ENCODE measurements at regions not wholly inside any gene's neighbourhood (a gene's known extent, or its start where the extent isn't known, plus 50 kb on each side); places are given as distances from the start of the nearest gene placed in this dataset.

DNA sequence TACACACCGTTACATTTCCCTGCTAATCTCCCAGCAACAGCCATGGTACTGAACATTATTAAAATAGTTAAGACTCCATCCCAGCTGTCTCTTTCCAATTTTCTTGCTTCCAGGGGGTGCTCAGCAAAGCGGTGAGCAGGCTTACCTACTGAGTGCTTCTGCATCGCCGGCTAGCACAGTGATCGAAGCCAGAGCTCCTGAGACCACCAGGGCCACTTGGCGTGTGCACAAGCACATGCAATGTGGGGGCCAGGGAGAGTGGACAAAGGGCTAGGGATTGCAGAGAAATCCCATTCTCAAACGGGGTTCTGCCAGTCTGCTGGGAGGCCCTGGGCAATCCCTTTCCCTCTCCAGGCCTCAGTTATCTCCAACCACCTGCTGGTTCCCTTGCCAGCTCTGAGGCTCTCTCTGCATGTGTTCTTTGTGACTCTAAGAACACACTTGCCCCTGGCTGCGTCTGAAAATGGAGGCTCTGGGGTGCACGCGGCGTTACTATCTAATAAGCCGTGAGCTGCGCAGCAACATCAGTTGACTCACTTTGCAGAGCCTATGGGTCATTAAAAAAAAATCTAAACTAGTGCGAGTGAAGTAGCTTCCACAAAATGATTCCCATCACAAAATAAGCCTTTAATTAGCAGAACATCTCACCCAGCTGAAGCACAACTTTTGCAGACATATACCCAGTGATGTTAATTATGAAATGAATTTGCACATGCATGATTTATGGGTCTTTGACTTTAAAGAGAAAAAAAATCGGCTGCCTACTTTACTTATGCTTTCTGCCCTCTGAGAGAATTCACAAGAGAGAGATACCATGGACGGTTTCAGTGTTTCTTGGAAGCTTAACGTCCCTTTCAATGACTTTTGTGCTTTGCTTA lies 271.5 kb downstream of the TLE3 start:
- no peak for DNase-seq

GRCh38 chr15:69826819-69827175 lies 270.9 kb downstream of the TLE3 start:
- no peak for DNase-seq

- no peak for DNase-seq
Measured at GRCh38 chr15:69827751-69828150, 270.0 kb downstream of the TLE3 start.

DNA sequence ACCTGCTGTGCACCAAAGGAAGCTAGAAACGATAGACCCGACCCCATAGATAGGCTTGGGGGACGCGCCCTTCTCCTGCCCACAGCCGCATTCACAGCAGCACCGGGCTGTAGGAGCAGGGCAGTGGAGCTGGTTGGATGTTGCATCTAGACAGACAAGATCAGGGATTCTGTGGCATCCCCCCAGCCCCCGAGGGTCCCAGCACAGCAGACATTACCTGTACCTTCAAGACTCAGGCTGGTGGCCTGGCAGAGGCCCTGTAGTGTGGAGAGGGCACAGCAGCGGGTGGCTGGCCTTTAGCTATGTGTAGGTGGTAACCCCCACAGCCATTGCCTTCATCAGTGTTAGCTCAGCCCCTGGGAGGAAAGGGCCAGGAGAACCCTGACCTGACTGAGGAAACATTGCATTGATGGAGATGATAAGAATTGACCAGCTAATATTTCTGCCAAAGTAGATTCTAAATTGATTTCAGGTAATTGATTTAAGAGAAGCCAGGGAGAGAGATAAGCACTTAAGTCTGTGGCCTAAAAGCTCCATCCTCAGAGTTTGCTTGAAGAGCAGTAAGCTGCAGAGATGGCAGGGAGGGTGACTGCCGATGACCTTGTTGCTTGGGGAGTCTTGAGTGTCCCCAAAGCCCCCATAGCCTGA lies 269.4 kb downstream of the TLE3 start:
- DNase-seq, result no peak

DNA sequence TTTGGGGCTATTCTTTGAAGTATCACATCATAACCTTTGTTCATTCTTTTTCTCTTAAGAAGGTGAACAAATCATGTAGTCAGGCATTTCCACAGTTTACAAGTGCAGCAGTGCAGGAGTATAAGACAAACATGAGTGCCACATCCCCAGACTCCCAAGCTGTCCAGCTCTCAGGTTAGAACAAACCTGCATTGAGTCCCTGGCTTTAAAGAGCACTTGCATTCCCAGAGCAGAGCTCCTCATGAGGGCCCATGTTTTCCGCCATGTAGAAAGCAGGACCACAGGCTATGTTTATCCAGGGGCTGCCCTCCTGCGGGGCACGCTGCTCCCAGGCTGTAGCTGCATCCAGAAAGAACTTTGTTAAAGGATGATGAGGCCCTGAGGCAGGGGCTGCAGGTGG lies 267.7 kb downstream of the TLE3 start:
- no peak for DNase-seq

DNA sequence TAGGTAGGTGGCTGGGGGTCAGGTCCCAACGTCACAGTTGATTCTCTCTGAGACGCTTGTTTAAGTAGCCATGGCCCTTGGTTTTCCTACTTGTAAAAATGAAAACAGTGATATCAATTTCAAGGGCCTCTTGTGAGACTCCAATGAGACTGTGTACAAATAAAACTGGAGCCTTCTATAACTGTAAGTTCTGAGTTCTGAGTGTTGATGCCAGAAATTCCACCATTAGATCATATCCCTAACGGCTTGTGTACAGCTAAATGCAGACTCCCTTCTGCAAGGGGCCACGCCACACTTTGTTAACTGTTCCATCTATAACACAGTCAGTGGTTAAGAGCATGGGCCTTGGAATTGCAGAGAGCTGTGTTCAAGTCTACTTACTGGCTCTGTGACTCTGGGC lies 267.3 kb downstream of the TLE3 start:
- no peak for DNase-seq

GRCh38 chr15:69830876-69831275 lies 266.8 kb downstream of the TLE3 start:
- DNase-seq, result no peak

DNA sequence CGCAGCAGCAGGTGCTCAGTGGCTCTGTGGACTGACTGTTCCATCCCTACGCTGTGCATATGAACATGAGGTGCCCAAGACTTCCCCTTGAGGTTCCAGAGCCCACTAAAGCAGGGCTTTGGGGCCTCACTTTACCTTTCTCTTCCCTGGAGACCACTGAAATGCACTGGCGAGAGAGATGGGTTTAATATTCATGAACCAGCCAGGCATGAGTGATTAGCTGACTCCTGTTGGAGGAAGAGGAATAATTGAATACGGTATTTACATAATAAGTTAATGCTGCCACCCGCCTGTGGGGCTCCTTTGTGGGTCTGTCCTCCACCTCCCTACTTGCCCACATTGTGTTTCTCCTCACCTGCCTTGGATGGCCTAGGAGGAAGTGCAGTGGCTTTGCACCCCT lies 263.4 kb downstream of the TLE3 start:
- DNase-seq, result no peak

GRCh38 chr15:69834761-69835160 lies 263.0 kb downstream of the TLE3 start:
- DNase-seq, result no peak

DNA sequence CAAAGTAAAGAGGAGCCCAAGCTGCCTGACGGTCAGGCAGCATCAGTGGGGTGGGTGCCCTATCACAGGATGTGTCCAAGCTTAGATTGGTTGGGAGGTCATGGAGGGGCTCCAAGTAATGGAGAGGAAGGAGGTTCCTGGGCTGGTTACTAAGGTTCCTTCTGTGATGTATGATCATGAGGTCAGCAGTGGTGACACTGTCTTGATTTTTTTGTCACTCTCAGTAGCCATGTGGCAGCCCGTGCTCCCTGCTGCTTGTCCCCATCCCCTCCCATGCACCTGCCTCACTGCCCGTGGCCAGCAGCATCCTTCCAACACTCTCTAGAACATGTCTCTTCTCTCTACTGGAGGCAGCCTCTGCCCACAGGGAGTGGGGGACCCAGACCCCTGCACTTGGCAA lies 261.7 kb downstream of the TLE3 start:
- DNase-seq, result no peak

- DNase-seq, result no peak
Measured at GRCh38 chr15:69836526-69837230, 261.0 kb downstream of the TLE3 start.

DNA sequence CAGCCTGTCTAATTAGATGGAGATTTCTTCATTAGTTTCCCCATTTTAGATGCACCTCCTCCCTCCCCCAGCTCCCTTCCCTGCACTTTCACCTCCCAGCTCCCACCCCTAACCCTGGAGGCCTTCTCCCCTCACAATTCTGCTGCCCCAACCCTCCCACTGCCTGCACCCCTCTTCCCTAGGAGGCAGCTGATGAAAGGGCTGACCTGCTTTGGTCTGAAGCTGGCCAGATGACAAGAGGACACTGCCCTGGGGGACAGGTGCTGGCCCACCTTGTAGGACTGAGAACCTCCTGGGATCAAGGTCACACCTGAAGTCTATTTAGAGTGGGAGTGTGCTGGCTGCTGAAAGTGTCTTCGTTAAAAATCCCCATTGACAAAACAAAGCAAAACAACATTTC lies 259.4 kb downstream of the TLE3 start:
- DNase-seq, result no peak

- DNase-seq, result no peak
Measured at GRCh38 chr15:69838994-69839393, 258.7 kb downstream of the TLE3 start.

- no peak for DNase-seq
Measured at GRCh38 chr15:69841113-69841828, 256.4 kb downstream of the TLE3 start.

GRCh38 chr15:69842851-69843250 lies 254.9 kb downstream of the TLE3 start:
- DNase-seq, result no peak

DNA sequence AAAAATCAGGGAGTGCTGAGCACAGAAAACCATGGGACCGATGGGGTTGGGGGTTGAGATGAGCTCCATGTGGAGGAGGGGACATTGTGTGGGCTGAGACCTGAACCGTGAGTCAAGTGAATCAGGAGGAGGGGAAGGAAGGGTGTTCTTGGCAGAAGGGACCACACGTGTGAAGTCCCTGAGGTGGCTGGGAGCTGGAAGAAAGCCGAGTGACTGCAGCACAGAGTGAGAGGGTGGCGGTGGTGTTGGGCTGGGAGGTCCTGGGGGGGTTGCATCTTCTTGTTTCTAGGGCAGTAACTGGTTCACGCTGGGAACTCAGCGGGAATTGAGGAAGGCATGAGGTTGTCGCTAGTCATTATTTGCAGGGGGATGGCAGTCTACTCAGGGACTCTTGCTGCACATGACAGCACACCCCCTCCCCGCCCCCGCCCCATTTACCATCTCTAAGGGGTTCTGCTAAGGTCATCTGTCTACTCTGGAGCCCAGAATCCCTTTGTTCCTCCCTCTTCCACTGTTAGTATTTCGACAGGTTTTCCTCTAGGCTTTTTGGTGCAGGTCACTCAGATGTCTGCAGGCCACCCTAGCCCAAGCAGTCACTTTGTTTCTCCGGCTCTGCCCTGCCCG lies 254.3 kb downstream of the TLE3 start:
- no peak for DNase-seq

- DNase-seq, result no peak
Measured at GRCh38 chr15:69843900-69844304, 253.8 kb downstream of the TLE3 start.

DNA sequence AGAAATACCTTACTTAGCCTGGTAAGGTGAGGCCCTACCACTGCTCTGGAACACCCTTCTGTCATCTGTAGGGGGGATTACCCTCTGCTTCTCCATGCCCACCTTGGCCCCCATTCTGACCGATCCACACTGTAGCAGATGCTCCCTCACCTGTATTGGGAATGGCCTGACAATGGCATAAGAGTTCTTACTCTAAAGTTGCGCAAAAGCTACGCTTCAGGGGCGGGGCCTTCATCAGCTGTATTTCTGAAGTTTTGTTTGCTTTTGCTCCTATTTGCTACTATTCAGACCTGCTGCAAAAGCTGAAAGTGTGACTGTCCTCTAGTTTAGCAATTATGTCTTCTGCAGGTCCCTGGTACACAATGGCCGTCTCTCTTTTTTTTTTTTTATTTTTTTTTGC lies 252.6 kb downstream of the TLE3 start:
- DNase-seq, result no peak

DNA sequence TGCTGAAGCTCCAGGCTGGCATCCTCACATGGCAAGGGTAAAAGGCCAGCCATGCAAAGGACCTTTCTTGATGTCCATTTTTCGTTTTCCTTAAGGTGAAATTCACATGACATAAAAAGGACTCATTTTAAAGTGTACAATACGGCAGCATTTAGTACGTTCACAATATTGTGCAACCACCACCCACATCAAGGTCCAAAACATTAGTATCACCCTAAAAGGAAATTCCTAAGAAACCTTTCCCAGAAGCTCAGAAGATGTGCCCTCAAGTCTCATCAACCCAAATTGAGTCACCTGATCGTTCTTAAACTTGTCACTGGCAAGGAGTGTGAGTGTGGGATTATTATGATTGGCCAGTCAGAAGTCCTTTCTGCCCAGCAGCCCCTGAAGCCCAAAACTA lies 250.1 kb downstream of the TLE3 start:
- no peak for DNase-seq

DNA sequence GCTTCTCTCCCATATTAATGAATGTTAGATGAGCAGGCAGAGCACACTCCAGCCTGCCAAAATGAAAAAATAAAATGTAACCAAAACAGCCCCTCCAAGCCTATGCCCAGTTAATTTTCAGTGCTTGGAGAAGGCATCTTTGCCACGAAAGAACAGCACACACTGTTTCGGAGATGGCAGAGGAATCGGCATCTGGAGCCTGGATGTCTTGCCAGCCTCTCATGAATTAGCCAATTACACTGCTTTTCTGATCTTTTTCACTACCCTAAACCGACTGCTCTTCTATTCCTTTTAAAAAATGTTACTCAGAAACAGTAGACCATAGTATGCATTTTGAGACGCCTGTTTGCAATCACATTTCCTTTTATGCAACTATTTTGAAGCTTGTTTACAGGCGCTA lies 249.6 kb downstream of the TLE3 start:
- no peak for DNase-seq

DNA sequence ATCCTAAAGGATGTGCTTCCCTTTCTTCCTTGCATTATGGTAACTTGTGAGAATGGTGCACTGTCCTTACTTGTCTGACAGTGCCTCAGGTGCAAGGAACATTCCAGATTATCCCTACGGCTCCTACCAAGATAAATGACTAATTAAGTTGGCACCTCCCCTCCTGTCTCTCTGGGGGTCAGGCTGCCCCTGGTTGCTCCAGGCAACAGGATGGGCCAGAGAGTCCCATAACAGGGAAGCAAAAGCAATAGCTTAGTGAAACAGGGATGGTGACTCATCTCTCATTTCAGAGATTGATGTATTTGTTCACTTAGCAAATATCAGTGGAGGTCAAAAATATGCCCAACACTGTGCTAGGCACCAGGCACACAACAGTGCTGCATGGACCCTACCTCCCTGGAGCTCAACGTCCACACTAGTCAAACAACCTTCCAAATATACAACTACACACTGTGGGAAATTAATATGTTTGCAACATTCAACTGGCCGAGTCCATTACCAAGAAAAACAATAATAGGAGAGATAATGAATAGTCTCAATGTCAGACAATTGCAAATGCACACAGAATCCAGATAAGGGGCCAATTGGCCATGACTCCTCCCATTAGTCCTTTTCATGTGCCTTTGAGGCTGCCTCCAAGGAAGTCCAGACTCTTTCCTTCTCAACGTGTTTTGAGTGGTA lies 249.0 kb downstream of the TLE3 start:
- no peak for DNase-seq

GRCh38 chr15:69849232-69849610 lies 248.5 kb downstream of the TLE3 start:
- DNase-seq, result no peak
